Adrenal gland (tissue), 5 donors: ENCODE measurements at regions not wholly inside any gene's neighbourhood (a gene's known extent, or its start where the extent isn't known, plus 50 kb on each side); places are given as distances from the start of the nearest gene placed in this dataset.

Experiments
- CTCF ChIP-seq, 6 experiments: fragments of 450-650 bp in 4 of 6; fragments of 200-600 bp in 2 of 6; sonication (generic) in 1 of 6; IDR thresholded peaks; 1 replicate in 5 of 6; 2 replicates in 1 of 6; pipeline versions ENCODE4 v1.5.1 to v1.8.0; 2016 to 2021; ENCODE audit warnings: antibody characterized with exemption in 6 of 6, mild to moderate bottlenecking in 2 of 6, moderate library complexity in 1 of 6
- POLR2A ChIP-seq, 2 donors: fragments of 450-650 bp; IDR thresholded peaks; one replicate each; pipeline ENCODE4 v1.6.1; 2017; ENCODE audit warnings: antibody characterized with exemption in 2 of 2, mild to moderate bottlenecking in 2 of 2, moderate library complexity in 1 of 2
- donor health status: DM: no; HTN: no; CAD: no.

- TF ChIP-seq CTCF (IDR thresholded peaks at IDR 0.05) (no peak), POLR2A (IDR thresholded peaks at IDR 0.05) (no peak)
Observed at GRCh38 chr13:111470933-111471332, 150.5 kb downstream of the TEX29 start.
